GM18499 (cell line): ENCODE measurements at regions not wholly inside any gene's neighbourhood (a gene's known extent, or its start where the extent isn't known, plus 50 kb on each side); places are given as distances from the start of the nearest gene placed in this dataset.
A peak's percentile ranks its signal among the peaks of the same experiment; 100 is the strongest.

Source experiments
- ATAC-seq: cut with Tn5 transposase; IDR thresholded peaks from one replicate; pipeline ENCODE4 v1.9.1; 2021; ENCODE audit warnings: moderate number of reproducible peaks; ENCODE audit not compliant: insufficient read depth, unreplicated experiment

- no peak for ATAC-seq
These were observed 53.0 kb upstream of the ANKEF1 start for GRCh38 chr20:9981829-9982228.

- ATAC-seq, result peak; percentile 96
These were observed 56.3 kb upstream of the ANKEF1 start for GRCh38 chr20:9978397-9979004.

GRCh38 chr20:9977629-9978028 is 57.2 kb upstream of the ANKEF1 start:
- no peak for ATAC-seq

GRCh38 chr20:9974324-9974723 is 60.5 kb upstream of the ANKEF1 start:
- ATAC-seq, result no peak

GRCh38 chr20:9971746-9972145 is 63.0 kb upstream of the ANKEF1 start:
- ATAC-seq, result no peak

GRCh38 chr20:9969626-9970025 is 65.2 kb upstream of the ANKEF1 start:
- no peak for ATAC-seq

GRCh38 chr20:9968015-9968414 is 66.8 kb upstream of the ANKEF1 start:
- ATAC-seq, result no peak

GRCh38 chr20:9966966-9967365 is 67.8 kb upstream of the ANKEF1 start:
- no peak for ATAC-seq

GRCh38 chr20:9963029-9963428 is 71.8 kb upstream of the ANKEF1 start:
- no peak for ATAC-seq

- no peak for ATAC-seq
These were observed 76.1 kb upstream of the ANKEF1 start for GRCh38 chr20:9958693-9959092.

- no peak for ATAC-seq
These were observed 79.1 kb upstream of the ANKEF1 start for GRCh38 chr20:9955646-9956045.

GRCh38 chr20:9949563-9949962 is 85.2 kb upstream of the ANKEF1 start:
- no peak for ATAC-seq

GRCh38 chr20:9945408-9945807 is 89.4 kb upstream of the ANKEF1 start:
- ATAC-seq, result no peak

- no peak for ATAC-seq
These were observed 92.1 kb upstream of the ANKEF1 start for GRCh38 chr20:9942736-9943135.

- ATAC-seq, result no peak
These were observed 94.5 kb upstream of the ANKEF1 start for GRCh38 chr20:9940329-9940728.

GRCh38 chr20:9939231-9939630 is 95.6 kb upstream of the ANKEF1 start:
- no peak for ATAC-seq

GRCh38 chr20:9935285-9935684 is 96.4 kb upstream of the PAK5 start:
- no peak for ATAC-seq

GRCh38 chr20:9930142-9930541 is 91.3 kb upstream of the PAK5 start:
- ATAC-seq, result no peak

- no peak for ATAC-seq
These were observed 90.1 kb upstream of the PAK5 start for GRCh38 chr20:9928955-9929354.

GRCh38 chr20:9928281-9928737 is 89.4 kb upstream of the PAK5 start:
- ATAC-seq, result peak; percentile 92

- no peak for ATAC-seq
These were observed 88.3 kb upstream of the PAK5 start for GRCh38 chr20:9927224-9927623.

GRCh38 chr20:9926476-9926875 is 87.6 kb upstream of the PAK5 start:
- no peak for ATAC-seq

- ATAC-seq, result no peak
These were observed 87.1 kb upstream of the PAK5 start for GRCh38 chr20:9926007-9926406.
